ENCODE measurements at regions not wholly inside any gene's neighbourhood (a gene's known extent, or its start where the extent isn't known, plus 50 kb on each side); places are given as distances from the start of the nearest gene placed in this dataset.
A peak's percentile ranks its signal among the peaks of the same experiment; 100 is the strongest.

DNA sequence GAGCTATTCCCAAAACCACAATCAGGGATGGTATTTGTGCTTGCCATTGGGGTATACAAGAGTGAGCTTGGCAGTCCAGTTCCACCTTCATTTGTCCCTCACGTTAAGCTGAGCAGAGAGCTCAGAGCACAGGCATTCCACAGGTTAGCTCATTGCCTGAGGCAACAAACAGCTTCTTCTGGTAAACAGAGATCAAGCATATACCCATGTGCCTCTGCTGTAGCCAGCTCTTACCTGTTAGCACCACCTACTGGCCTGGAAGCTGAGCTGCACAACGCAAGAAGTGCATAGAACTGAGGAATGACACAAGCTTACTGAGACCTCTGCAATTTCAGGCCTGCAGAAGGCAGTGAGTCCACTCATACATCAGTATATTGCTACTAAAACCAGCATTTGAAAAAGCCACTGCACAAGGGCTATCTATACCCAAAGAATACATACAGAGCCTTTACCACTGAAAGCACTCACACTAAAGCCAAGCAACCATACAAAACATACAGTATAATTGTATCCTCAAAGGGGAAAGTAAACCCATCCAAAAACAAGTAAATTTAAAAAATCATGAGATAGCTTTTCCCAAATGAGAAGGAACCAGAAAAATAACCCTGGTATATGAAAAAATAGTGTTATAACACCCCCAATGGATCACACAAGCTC lies 258.3 kb upstream of the GABRA2 start:
- TF ChIP-seq POLR2A (IDR thresholded peaks at IDR 0.05), result no peak
- TF ChIP-seq, protein P1, sequence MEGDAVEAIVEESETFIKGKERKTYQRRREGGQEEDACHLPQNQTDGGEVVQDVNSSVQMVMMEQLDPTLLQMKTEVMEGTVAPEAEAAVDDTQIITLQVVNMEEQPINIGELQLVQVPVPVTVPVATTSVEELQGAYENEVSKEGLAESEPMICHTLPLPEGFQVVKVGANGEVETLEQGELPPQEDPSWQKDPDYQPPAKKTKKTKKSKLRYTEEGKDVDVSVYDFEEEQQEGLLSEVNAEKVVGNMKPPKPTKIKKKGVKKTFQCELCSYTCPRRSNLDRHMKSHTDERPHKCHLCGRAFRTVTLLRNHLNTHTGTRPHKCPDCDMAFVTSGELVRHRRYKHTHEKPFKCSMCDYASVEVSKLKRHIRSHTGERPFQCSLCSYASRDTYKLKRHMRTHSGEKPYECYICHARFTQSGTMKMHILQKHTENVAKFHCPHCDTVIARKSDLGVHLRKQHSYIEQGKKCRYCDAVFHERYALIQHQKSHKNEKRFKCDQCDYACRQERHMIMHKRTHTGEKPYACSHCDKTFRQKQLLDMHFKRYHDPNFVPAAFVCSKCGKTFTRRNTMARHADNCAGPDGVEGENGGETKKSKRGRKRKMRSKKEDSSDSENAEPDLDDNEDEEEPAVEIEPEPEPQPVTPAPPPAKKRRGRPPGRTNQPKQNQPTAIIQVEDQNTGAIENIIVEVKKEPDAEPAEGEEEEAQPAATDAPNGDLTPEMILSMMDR (IDR thresholded peaks at IDR 0.05), result peak in 1 of 3 experiments; percentile 38
